HG03108 (cell line): ENCODE measurements at regions not wholly inside any gene's neighbourhood (a gene's known extent, or its start where the extent isn't known, plus 50 kb on each side); places are given as distances from the start of the nearest gene placed in this dataset.

Experiments
- ATAC-seq: cut with Tn5 transposase; IDR thresholded peaks from one replicate; pipeline ENCODE4 v1.9.1; 2021; ENCODE audit warnings: moderate library complexity; ENCODE audit not compliant: unreplicated experiment

DNA sequence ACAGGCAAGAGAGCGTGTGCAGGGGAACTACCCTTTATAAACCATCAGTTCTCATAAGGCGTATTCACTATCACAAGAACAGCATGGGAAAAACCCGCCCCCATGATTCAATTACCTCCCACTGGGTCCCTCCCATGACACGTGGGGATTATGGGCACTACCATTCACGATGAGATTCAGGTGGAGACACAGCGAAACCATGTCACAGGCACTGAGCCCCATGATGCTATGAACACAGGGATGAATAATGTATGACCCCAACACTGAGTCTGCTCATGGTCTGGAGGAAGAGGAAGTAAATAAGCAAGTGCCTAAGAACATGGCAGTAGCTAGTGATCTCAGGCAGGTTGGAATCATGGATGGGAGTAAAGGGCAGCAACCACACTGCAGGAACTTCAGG, 281.0 kb upstream of the ZNF462 start:
- no peak for ATAC-seq

DNA sequence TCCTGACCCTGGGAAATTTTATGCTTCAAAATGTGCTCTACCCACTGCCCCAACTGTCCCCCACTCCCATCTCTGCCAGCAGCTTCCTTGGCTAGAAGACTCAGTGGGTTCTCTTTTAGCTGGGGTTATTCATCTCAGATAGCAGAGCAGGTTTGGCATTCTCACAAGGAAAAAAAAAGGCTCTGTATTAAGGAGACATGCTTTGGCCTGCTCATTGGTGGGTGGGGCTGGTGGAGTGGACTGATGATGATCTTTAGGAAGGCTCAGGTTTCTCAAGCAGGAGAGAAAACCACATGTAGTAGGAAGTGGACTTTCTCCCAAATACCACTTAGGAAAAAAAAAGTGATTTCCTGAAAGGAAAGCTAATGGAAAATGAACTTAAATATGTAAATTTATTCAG, 279.2 kb upstream of the ZNF462 start:
- no peak for ATAC-seq

DNA sequence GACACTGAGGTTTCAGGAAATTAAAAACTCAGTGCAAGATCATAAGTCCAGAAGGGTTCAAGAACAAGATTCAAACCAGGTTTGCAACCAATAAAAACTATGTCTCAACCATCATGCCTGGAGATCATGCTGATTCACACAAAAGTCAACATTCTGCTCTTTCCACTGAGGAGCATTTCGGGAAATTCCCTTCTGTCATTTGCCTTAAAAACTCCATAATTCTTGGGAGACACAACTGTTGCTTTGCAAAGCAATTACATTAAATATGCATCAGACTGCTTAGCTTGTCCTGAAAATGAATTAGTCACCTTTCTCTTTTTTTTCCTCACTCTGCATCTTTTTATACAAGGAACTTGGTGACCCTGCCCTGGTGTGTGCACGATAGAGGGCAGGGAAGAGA, 275.9 kb upstream of the ZNF462 start:
- ATAC-seq: no peak

DNA sequence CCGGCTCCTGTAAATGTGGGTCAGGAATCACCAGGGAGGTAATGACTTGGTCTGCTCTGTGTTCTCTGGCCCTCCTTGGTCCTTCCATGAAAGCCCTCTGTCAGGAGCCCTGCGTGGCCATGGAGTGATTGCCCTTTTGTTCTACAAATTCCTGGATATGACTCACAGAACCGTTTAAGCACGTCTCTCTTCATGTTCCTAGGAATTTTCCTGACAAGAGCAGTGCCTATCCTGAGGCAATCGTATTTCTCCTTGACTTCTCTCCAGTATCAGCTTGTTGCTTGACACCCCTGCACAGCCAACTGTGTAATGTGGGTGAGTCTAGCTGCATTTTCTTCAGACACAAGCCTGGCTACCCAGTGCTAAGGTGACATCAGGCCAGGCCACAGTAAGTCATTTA, 274.3 kb upstream of the ZNF462 start:
- no peak for ATAC-seq

DNA sequence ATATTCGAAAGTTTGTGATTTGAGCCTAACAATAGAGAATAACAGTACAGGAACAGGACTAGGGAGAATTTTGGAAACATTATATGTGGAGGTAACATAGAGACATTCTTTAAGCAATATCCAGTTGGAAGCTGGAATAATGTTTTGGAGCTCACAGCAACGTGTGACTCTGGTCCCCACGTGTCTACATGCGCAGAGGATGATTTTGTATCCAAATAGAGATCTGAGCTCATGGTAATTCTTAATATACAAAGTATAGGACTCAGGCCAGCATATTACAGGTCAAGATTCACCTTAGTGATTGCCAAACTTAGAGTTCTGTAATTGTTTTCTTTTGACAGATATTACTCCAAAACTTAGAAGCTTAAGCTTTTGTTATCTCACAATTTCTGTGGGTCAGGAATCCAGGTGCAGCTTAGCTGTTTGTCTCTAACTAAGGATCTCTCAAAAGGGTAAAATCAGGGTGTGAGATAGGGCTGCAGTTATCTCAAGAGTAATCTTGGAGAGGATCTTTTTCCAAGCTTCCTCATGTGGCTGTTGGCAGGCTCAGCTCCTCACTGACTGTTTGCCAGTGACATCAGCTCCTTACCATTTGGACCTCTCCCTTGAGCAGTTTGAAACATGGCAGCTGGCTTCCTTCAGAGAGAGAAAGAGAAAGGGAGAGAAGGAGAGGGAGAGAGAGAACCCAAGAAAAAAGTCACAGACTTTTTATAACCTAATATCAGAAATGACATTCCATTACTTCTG, 272.0 kb upstream of the ZNF462 start:
- no peak for ATAC-seq

DNA sequence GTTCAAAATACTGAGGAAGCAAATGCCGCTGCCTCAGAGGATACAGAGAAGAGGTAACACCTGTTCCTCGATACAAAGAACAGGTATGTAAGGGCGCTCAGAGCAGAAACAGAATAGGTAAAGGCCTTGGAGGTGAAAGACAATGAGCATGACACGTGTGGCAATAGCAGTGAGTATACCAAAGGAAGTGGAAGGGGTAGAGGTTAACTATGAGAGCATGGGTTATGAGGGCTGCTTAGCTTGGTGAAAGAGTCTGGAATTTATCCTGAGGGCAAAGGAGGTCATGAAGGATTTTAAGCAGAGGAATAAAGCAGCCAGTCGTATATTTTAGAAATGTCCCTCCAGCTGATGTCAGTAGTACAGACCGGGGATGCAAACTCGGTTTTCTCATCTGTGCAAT, 269.8 kb upstream of the ZNF462 start:
- no peak for ATAC-seq

DNA sequence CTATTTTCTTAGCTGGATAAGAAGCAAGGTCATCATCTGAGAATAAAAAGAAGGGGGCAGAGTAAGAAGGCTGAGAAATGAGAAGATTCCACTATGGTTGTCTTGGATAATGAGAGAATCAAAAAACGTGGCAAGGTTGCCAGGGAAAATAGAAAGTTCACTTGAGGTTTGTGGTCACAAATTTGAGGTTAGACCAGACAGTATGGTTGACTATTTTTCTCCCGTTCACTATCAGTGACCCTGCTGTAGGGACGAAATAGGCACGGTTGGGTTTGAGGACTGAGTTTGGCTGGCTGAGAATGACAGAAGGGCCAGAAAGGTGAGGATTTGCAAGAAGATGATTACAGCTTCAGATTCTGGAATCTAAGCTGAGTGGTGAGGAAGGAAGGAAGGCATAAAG, 266.0 kb upstream of the ZNF462 start:
- ATAC-seq: no peak

DNA sequence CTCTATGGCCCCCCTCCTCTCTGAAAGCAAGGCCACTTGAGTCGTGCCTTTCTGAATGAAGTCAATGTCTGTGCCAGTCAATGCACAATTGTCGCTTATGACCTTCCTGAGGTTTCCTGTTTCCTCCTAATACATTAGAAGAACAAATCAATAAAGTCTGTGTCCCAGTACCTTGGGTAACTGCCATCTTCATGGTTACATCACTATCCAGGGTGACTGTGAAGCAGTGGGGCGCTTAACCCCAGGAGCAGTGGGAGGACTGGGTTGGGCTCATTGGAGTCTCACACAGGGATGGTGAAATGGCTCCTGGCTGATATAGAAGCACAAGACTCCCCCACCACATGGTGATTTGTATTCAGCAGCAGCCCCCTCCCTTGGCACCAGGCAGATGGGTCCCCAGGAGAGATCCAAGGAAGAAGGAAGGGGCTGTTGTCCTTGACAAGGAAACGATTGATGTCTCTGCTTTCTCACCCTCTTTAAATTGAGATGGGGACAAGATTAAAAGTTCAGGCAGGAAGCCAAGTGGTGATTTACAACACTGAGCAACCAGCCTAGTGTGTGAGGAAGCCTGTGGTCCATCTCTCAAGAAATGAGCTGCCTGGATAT, 261.9 kb upstream of the ZNF462 start:
- ATAC-seq: no peak

DNA sequence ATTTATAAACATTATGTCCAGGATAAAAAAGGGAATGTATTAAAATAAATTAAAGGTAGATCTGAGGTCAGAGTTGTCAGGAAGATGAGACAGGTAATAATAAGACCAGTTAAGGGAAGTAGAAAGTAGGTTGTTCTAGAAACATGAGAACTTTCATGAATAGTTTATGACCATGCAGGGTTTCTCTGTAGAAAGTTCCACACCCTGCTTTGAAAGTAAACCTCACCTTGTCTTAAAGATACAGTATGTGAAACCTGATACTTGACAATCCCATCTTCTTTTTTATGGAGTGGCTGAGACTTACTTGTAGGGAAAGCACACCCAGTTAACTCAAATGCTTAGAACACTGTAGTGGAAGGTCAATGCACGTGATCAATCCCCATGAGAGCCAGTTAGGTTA, 260.6 kb upstream of the ZNF462 start:
- ATAC-seq: no peak

DNA sequence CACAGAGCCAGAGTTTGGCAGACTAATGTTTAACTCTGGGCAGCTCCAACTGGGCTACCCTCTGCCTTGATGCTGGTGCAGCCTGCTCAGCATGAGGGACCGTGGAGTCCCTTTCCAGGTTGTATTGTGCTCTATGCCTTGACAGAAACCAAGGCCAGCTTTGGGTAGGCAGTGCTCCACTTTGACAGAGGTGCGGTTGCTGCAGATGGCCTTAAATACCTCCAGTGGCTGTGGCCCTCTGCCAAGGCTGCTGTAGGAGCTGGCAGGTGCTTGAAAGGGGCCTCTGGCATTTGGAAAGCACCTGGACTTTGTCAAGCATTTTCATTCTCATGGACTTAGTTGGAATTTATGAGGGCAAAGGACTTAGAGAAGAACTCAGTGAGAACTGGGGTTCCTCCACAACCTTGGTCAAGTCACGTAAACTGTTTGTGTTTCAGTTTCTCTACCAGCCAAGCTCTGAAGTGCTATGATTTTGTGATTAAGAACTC, 249.7 kb upstream of the ZNF462 start:
- ATAC-seq: no peak

DNA sequence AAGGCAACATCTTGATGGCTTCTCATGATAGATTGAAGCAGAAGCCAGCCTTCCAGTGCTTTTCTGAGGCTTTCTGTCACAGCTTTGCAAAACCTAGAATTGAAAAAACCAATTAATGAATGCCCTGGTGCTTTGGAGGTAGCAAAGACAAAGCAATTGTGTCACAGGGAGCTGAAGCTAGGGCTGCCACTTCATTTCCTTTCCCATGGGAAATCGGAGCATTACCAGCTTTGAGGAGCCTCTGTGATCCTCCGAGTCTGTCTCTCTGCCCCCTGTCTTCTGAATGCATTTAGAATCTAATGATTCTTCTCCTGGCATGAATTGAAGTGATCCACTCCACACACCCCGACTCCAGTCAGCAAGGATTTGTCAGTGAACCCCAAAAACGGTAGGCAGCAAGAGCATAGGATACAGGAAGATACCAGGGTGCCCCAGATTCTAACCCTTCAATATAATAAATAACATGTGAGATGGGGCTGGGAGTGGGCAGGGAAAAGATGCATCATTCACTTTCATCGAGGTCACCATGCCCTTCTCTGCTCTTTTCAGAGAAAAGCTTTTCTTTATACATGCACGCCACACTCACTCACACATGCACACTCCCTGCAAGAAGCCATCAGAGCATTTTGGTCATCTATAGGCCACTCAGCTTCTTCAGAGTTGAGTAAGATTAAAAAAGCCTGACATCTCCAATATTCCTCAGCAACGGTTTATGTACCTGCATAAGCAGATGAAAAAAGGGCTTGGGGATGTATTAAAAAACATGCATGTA, 247.7 kb upstream of the ZNF462 start:
- no peak for ATAC-seq

DNA sequence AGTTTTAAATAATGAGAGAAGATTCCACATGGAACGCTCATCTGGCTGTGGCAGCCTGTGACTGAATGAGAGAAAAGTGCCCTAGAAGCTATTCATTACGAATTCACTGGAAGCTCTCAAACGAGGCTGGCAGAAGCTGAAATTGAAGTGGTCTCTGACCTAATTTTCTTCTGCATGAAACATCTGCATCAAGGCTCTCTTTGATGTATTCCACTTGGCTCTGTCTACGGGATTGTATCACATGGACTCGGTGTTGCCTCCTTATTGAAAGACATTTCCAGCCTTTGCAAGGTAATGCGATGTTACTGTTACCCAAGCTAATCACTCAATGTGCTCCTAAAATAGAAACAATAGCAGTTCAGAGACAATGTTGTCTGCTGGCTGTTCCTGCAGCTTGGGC, 246.9 kb upstream of the ZNF462 start:
- no peak for ATAC-seq

DNA sequence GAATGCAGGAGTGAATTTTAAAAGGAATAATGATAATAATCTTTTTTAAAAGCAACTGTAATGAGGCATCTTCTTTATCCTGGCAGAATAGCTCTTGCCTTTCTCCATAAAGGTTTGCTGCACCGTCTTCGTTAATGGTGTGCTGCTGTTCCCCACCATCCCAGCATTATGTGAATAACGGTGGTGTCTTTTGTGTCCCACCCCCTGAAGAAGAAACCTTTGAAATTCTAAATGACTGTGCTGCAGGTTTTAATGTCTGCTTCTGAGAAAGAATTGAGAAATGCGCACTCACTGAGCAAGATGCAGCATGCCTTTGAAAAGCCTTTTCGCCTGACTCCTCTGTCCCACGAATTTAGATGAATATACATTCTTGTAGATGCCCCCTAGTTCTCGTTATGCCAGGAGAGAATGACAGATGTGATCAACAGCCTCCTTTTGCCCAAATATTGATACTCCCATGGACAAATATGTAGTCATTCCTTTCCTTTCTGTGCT, 246.1 kb upstream of the ZNF462 start:
- no peak for ATAC-seq

DNA sequence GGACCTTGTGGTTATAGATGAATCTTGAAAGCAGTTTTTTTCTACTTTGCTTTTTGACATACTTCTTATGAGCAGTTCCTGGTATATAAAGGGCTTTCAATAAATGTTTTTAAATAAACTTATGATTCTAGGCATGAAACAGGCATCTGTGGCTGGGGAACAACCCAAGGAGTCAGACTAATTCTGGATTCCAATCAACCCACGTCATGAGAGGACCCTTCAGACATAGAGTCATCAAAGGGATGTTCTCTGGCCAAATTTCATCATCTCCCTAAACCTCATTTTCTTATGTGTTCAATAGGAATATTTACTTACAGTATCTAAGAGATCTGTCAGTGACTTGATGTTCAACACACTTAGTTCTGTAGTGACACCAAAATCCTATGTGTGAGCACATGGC, 243.8 kb upstream of the ZNF462 start:
- no peak for ATAC-seq

DNA sequence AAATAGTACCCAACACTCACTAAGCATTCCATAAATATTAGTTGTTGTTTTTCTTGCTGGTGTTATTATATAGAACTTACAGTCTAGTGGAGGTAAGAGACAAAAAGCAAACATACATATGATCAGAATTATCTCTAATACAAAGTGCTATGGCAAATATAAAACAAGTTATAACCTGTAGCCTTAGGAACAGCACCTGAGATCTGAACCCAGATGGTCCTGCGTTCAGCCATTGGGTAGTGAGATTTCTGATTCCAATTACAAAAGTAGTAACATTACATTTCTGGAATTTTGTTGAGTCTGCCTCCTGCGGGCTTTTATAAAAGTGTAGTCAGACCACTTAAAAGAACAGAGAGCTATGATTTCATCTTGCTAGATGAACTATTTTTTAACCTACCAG, 242.9 kb upstream of the ZNF462 start:
- no peak for ATAC-seq

DNA sequence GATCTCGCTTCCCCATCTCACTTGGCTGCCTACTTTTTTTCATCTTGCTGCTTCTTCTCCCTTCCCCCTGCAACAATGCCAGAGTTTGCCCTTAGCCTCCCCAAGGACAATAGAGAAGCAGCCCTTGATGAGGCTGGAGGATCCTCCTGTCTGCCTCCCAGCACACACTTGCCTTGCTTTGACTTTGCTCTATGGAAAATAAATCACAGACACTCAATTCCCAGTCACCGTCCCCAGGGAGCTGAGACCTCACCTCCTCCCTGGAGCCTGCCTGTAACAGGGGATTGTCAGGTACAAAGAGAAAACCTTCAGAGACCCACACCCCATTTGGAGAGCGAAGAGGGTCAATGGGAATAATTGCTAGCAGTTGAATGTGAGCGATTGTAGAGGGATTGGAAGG, 242.1 kb upstream of the ZNF462 start:
- no peak for ATAC-seq

DNA sequence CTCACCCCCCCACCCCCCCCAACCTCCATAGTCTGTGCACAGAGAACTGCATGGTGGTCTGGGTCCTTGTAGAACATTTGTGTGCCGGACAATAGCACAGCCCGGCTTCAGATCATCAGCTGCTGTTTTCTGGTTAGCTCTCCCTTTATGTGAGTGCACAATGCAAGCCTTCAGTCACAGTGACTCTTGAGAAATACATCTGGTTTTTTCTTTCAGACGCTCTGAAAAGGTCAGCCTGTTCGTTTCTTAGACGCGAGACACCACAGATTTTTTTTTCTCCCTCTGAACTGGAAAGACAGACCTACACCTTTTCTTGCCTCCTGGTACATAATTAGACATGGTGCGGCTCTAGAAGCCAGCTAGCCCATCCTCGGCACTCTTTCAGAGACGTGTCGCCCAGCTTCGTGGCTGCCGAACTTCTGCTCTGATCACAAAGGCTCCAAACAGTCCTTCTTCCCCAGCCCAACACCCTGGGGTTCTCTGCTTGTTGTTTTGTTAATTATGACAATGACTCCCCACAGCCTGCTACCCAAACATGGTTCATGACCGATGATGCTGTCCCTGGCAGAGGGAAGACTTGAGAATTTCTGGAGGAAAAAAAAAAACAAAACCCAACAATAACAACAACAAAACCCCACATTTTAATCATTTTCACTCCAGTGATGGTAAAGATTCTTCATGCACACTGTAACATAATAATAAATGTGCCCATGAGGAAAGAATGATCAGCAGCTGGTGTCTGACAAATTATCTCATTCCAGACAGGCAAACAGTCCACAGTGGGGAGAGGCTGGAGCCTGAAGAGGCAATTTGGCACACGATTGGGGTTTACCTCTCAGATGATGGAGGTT, 241.4 kb upstream of the ZNF462 start:
- ATAC-seq: no peak

DNA sequence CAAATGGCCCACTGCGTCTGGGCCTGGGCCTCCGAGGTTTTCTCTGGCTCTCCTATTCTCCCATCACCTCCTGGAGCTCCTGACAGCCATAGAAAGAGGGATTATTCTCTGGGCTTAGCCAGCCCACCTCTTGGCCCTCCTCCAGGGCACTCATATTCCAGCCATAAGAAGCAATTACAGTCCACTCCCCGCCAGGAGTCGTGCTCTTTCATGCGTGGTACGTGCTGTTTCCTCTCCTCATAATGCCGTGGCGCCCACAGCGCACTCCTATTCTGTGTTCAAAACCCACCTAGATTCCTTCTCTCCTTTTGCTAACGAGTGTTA, 240.8 kb upstream of the ZNF462 start:
- ATAC-seq: no peak

DNA sequence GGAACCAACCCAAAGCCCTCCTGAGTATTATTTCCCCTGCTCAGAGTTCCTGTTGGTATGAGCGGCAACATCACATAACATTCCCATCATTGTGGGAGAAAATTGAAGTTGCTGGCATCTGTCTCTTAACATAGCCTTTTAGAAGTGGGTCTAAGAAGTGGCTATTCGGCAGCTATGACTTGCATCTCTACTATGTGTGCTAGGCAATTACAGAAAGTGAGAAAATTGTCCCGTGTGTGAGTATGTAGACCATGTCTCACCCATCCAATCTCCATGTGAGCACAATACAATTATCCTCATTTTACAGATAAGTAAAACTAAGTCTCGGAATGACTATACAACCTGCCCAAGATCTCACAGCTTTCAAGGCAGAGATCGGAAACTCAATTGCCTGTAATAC, 239.4 kb upstream of the ZNF462 start:
- ATAC-seq: no peak

DNA sequence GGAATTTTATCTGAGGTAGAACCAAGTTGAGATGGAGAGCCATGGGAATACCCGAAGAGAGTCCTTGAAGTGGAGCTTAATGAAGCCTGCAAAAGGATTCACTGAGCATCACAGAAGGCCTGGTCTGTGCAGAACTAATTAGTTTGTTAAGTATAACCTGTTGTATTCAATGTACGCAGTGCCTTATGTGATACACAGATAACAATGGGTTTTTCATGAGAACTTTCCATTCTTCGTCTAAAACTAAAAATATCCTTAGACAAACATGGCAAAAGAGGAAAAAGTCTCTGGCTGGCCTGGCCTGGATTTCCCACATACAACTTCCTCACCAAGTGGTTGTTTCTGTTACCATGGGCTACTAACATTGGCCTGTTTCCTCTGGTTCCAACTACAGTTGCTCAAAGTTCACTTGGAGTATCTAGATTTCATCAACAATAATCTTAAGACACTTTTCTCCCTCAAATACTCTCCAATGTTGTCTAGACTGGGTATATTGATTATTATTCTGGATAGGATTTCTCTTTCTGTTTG, 237.6 kb upstream of the ZNF462 start:
- ATAC-seq: no peak

DNA sequence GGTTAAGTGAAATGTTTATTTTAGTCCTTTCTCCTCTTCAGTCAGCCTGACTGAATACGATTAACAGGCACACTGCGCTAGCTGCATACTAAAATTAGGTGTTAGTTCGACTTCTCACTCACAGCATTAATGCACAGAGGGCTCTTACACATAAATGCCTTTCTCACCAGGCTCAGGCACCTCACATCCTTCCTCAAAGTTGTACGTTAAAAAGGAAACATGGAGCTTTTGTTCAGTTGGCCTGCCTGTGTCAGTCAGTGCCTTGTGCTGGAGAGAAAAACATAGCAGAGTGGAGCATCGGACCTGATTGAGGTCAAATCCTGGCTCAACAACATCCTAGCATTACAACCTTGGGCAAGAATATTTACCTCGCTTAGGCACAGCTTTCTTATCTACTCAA, 236.0 kb upstream of the ZNF462 start:
- no peak for ATAC-seq
